WI38 (cell line): ENCODE measurements at regions not wholly inside any gene's neighbourhood (a gene's known extent, or its start where the extent isn't known, plus 50 kb on each side); places are given as distances from the start of the nearest gene placed in this dataset.

Experiments
- H3K4me3 ChIP-seq: 2 replicates; pipeline ENCODE4 v1.5.1; 2011; ENCODE audit warnings: low read depth, mild to moderate bottlenecking, control low read depth, low read length
- CTCF ChIP-seq: IDR thresholded peaks from 2 replicates; pipeline ENCODE4 v1.5.1; 2012; ENCODE audit warnings: low read depth, mild to moderate bottlenecking, control low read depth, low read length

DNA sequence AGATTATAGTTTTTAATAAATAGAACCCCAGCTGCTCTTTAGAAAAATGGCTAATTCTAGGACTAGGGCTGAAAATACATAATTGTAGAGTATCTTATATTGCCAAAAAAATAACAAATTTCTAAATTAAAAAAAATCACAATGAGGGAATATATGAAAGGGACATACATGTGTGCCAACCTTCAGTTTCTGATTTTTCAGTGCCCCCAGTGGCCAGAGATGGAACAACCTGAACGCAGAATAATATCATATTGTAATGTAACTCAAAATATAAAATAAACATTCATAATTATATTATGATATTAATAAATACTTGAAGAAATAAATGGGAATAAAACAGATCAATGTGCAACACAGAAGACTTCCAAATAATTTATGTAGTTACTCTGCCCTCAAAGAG lies 460.5 kb downstream of the ZNF385D start:
- no peak overlapping the region for H3K4me3 ChIP-seq
- TF ChIP-seq CTCF = no peak

DNA sequence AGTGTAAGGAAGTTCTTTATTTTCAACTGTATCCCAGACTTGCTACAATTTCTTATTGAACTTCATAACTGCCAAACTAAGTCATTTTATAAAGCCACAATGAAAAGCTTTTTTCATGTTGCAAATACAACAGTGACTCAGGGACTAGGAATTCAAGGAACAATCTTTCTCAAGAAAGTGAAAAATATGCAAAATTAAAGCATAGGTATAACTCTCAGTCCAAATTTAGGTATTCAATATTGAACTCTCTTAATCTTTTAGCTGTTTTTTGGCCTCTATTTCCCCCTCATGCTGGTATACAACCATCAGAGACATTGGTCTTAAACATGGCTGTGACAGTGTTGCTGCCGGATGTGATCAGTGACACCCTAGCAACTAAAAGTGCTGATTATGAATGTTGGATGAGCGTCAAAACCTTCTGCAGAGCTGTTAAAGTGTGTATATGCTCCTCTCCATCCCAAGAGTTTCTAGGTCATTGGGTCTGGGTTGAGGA lies 476.9 kb downstream of the ZNF385D start:
- TF ChIP-seq CTCF = no peak
- H3K4me3 ChIP-seq = no peak overlapping the region

- TF ChIP-seq CTCF = no peak
- H3K4me3 ChIP-seq = no peak overlapping the region
Measured at GRCh38 chr3:21273259-21274025, 477.6 kb downstream of the ZNF385D start.

- H3K4me3 ChIP-seq = no peak overlapping the region
- TF ChIP-seq CTCF = no peak
Measured at GRCh38 chr3:21271606-21272016, 479.4 kb downstream of the ZNF385D start.

GRCh38 chr3:21269882-21270281 lies 481.1 kb downstream of the ZNF385D start:
- no peak for TF ChIP-seq CTCF
- H3K4me3 ChIP-seq = no peak overlapping the region

DNA sequence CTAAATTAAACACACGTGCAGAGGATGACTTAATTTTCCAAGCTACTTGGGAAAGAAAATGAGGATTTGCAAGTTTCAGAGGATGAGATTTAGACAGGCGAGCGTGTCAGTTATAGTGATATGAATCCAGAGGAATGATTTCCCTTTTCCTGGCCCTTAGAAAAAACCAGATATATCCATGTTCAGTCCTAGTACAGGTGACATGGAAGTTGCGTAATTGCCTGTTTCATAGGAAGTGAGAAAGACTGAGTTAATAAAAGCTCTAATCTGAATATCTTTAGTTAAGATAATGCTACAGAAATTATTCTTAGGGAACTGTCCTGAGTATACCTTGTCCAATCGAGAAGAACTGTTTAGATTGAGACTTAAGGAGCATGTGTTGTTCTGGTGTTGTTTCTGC lies 490.5 kb downstream of the ZNF385D start:
- no peak for TF ChIP-seq CTCF
- H3K4me3 ChIP-seq = no peak overlapping the region

GRCh38 chr3:21259896-21260295 lies 491.1 kb downstream of the ZNF385D start:
- TF ChIP-seq CTCF = no peak
- no peak overlapping the region for H3K4me3 ChIP-seq
